ENCODE measurements at regions not wholly inside any gene's neighbourhood (a gene's known extent, or its start where the extent isn't known, plus 50 kb on each side); places are given as distances from the start of the nearest gene placed in this dataset.

DNA sequence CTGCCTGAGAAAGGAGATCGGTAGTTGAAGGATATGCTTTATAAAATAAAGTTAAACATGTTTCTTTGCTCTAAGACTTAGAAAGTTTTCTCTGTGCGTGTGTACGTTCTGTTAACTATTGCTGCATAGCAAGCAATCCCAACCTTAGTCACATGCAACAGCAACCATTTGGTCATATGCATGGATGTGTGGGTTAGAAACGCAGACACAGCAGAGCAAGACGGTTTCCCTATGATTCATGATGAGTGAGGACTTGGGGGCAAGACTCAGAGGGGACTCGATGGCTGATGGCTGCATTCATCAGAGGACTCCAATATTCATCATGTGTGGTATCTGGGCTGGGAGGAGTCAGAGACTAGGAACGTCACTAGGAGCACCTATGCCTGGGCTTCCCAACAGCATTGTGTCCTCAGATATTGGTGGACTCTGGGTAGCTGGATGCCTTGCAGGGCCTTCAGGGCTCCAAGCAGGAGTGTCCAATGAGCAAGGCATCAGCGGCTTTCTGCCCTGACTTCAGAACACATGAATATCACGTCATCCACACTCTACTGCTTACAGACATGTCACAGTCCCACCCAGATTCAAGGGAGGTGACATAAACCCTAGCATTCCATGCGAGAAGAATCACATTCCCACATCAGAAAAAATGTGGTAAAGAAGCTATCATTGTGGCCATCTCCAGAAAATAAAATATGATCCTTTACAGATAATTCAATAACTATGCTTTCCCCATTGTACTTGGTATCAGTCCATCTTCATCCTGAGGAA is 731.2 kb downstream of the TNS3 start:
- TF ChIP-seq TAF1 (IDR thresholded peaks at IDR 0.05; ENCODE audit: borderline replicate concordance, insufficient read depth, low read length) = no peak
- no peak for TF ChIP-seq SIN3A (IDR thresholded peaks at IDR 0.05; ENCODE audit: borderline replicate concordance, insufficient read depth, low read length)
- TF ChIP-seq POLR2AphosphoS5 (IDR thresholded peaks at IDR 0.05; ENCODE audit: low read depth, low read length) = no peak
- TF ChIP-seq FOXP2 (optimal IDR thresholded peaks at IDR 0.05; ENCODE audit: borderline replicate concordance, extremely low read depth, extremely low read length, insufficient read depth) = no peak
